ENCODE measurements at regions not wholly inside any gene's neighbourhood (a gene's known extent, or its start where the extent isn't known, plus 50 kb on each side); places are given as distances from the start of the nearest gene placed in this dataset.

- 94% methylated on average over 23 of the region's 23 CpGs for WGBS
- no peak overlapping the region for H3K27ac ChIP-seq (ENCODE audit: low read depth in 1 of 2, low read length in 2 of 2)
- DNase-seq (ENCODE audit: low spot score): no peak
- TF ChIP-seq RXRA (IDR thresholded peaks at IDR 0.05) (no peak), ZBTB33 (IDR thresholded peaks at IDR 0.05) (no peak), HNF4G (IDR thresholded peaks at IDR 0.05) (no peak), MAX (IDR thresholded peaks at IDR 0.05) (no peak), GABPA (IDR thresholded peaks at IDR 0.05 in 1 of 2, conservative IDR thresholded peaks at IDR 0.05 in 1 of 2) (no peak), TAF1 (conservative IDR thresholded peaks at IDR 0.05) (no peak), SP1 (IDR thresholded peaks at IDR 0.05) (no peak), FOXA2 (IDR thresholded peaks at IDR 0.05) (no peak), RAD21 (IDR thresholded peaks at IDR 0.05) (no peak), HNF4A (conservative IDR thresholded peaks at IDR 0.05) (no peak), FOXA1 (IDR thresholded peaks at IDR 0.05) (no peak), CTCF (IDR thresholded peaks at IDR 0.05; ENCODE audit: low read depth, low read length, missing input control) (no peak), JUND (IDR thresholded peaks at IDR 0.05) (no peak), ATF3 (IDR thresholded peaks at IDR 0.05) (no peak), REST (IDR thresholded peaks at IDR 0.05) (no peak), YY1 (IDR thresholded peaks at IDR 0.05) (no peak), NR2F2 (IDR thresholded peaks at IDR 0.05) (no peak), EGR1 (IDR thresholded peaks at IDR 0.05; ENCODE audit: low read depth in 2 of 2) (no peak)
- peaks cover 0 to 4% (median 1%) of the 10 kb centered on the region in 4 donors for H3K4me1 ChIP-seq (ENCODE audit: control insufficient read depth in 4 of 4, insufficient read depth in 4 of 4, low read length in 3 of 4)
- no peak overlapping the region for H3K4me3 ChIP-seq (ENCODE audit: low read depth in 1 of 3, low read length in 3 of 3)
- no peak overlapping the region for H3K9ac ChIP-seq (ENCODE audit: low read depth in 1 of 2, low read length in 2 of 2)
- no peaks in the 10 kb centered on the region for H3K36me3 ChIP-seq (ENCODE audit: control insufficient read depth in 4 of 4, insufficient read depth in 3 of 4, low read depth in 1 of 4, low read length in 3 of 4)
- no peaks in the 10 kb centered on the region for H3K27me3 ChIP-seq (ENCODE audit: control insufficient read depth in 4 of 4, insufficient read depth in 4 of 4, low read length in 3 of 4)
- H3K9me3 ChIP-seq (ENCODE audit: control insufficient read depth in 4 of 4, low read length in 3 of 4): no peaks in the 10 kb centered on the region
Observed at GRCh38 chr5:33297760-33298216, 143.0 kb upstream of the TARS1 start.
